Natural killer cell (primary cell): ENCODE measurements at regions not wholly inside any gene's neighbourhood (a gene's known extent, or its start where the extent isn't known, plus 50 kb on each side); places are given as distances from the start of the nearest gene placed in this dataset.

Experiments used
- ATAC-seq, 3 donors: fragments of 150-1000 bp in 2 of 3; fragments of 200-7000 bp in 1 of 3; cut with Tn5 transposase; 1 replicate in 1 of 3; 2 replicates in 2 of 3; pipeline ENCODE4 v1.10.0; 2021; ENCODE audit warnings: mild to moderate bottlenecking in 2 of 3, moderate library complexity in 2 of 3
- DNase-seq, 2 donors: peaks; one replicate each; pipeline versions ENCODE4 v3.0.0 to v3.0.0-alpha.2; 2013 to 2021; ENCODE audit warnings: mixed read lengths in 1 of 2
- H3K27ac ChIP-seq: one replicate; pipeline ENCODE4 v1.5.1; 2013; ENCODE audit warnings: mild to moderate bottlenecking, low read length
- H3K27me3 ChIP-seq: one replicate; pipeline ENCODE4 v1.6.1; 2013; ENCODE audit warnings: low read length; ENCODE audit not compliant: control insufficient read depth, insufficient read depth
- H3K36me3 ChIP-seq: one replicate; pipeline ENCODE4 v1.6.1; 2013; ENCODE audit warnings: low read length; ENCODE audit not compliant: control insufficient read depth, insufficient read depth
- H3K4me1 ChIP-seq: one replicate; pipeline ENCODE4 v1.6.1; 2013; ENCODE audit warnings: low read length; ENCODE audit not compliant: control insufficient read depth, insufficient read depth
- H3K4me3 ChIP-seq: one replicate; pipeline ENCODE4 v1.5.1; 2013; ENCODE audit warnings: low read length
- H3K9me3 ChIP-seq: one replicate; pipeline ENCODE4 v1.6.1; 2013; ENCODE audit warnings: low read length; ENCODE audit not compliant: control insufficient read depth, insufficient read depth
- H3K27ac Mint-ChIP-seq, 2 donors: one replicate each; pipeline ENCODE4 v1.8.0; 2022; ENCODE audit warnings: mild to moderate bottlenecking in 2 of 2, mixed read lengths in 2 of 2, moderate library complexity in 1 of 2
- H3K27me3 Mint-ChIP-seq, 2 donors: one replicate each; pipeline ENCODE4 v1.8.0; 2022; ENCODE audit warnings: low read depth in 2 of 2, mixed read lengths in 2 of 2
- H3K36me3 Mint-ChIP-seq: one replicate; pipeline ENCODE4 v1.8.0; 2022; ENCODE audit warnings: mixed read lengths
- H3K4me1 Mint-ChIP-seq, 2 donors: one replicate each; pipeline ENCODE4 v1.8.0; 2022; ENCODE audit warnings: mixed read lengths in 2 of 2
- H3K4me3 Mint-ChIP-seq: one replicate; pipeline ENCODE4 v1.8.0; 2022; ENCODE audit warnings: mild to moderate bottlenecking, moderate library complexity, mixed read lengths
- H3K9me3 Mint-ChIP-seq, 2 donors: one replicate each; pipeline ENCODE4 v1.8.0; 2022; ENCODE audit warnings: mixed read lengths in 2 of 2
- CTCF ChIP-seq: fragments of 200-600 bp; IDR thresholded peaks from one replicate; pipeline ENCODE4 v1.8.0; 2022; ENCODE audit warnings: antibody characterized with exemption
- WGBS: methylation state at CpG from one replicate; pipeline ENCODE4 v1.1.7; 2013; ENCODE audit warnings: missing lambda C conversion rate; ENCODE audit not compliant: insufficient coverage; 5-methylcytosine and 5-hydroxymethylcytosine counted together
- intact Hi-C: fragments of 100-400 bp; cut with micrococcal nuclease; formaldehyde crosslinking; loops from one replicate; pipeline ENCODE4 v1.14.2; 2022

- Histone ChIP-seq H3K36me3 (no peaks in the 10 kb centered on the region), H3K4me3 (no peak overlapping the region), H3K9me3 (no peaks in the 10 kb centered on the region), H3K27ac (no peak overlapping the region), H3K4me1 (peaks cover 5% of the 10 kb centered on the region), H3K27me3 (no peaks in the 10 kb centered on the region)
- ATAC-seq (no peak), DNase-seq (no peak)
- 81% methylated on average over 7 of the region's 7 CpGs for WGBS
- Mint-ChIP-seq H3K4me3 (no peak overlapping the region), H3K27me3 (peaks cover 0 to 5% of the 10 kb centered on the region in 2 donors), H3K36me3 (no peaks in the 10 kb centered on the region), H3K9me3 (no peaks in the 10 kb centered on the region), H3K4me1 (peaks cover 14 to 17% of the 10 kb centered on the region in 2 donors), H3K27ac (no peak overlapping the region)
- no peak for TF ChIP-seq CTCF
- intact Hi-C loops: no loop called here
Observed at GRCh38 chr22:33109514-33110430, 51.6 kb upstream of the SYN3 start.

- Histone ChIP-seq H3K27ac (no peak overlapping the region), H3K4me1 (peaks cover 5% of the 10 kb centered on the region), H3K4me3 (no peak overlapping the region), H3K9me3 (no peaks in the 10 kb centered on the region), H3K36me3 (no peaks in the 10 kb centered on the region), H3K27me3 (no peaks in the 10 kb centered on the region)
- H3K9me3 Mint-ChIP-seq: no peaks in the 10 kb centered on the region
- TF ChIP-seq CTCF: no peak
- intact Hi-C loops: no loop called here
- ATAC-seq (no peak), DNase-seq (no peak)
- peaks cover 0 to 8% of the 10 kb centered on the region in 2 donors for H3K27me3 Mint-ChIP-seq
- no peak overlapping the region for H3K27ac Mint-ChIP-seq
- H3K4me3 Mint-ChIP-seq: no peak overlapping the region
- H3K4me1 Mint-ChIP-seq: peaks cover 14 to 17% of the 10 kb centered on the region in 2 donors
- H3K36me3 Mint-ChIP-seq: no peaks in the 10 kb centered on the region
- 68% methylated on average over 4 of the region's 5 CpGs for WGBS
Observed at GRCh38 chr22:33108037-33108436, 49.9 kb upstream of the SYN3 start.
